Neural progenitor cell (in vitro differentiated cells): ENCODE measurements at regions not wholly inside any gene's neighbourhood (a gene's known extent, or its start where the extent isn't known, plus 50 kb on each side); places are given as distances from the start of the nearest gene placed in this dataset.

Source experiments
- DNase-seq: peaks from one replicate; pipeline ENCODE4 v3.0.0-alpha.2; 2016; ENCODE audit warnings: low spot score
- H2AFZ ChIP-seq: fragments of 200-600 bp; sonication (generic); replicated peaks from 2 replicates; pipeline ENCODE4 v1.6.1; 2016; ENCODE audit warnings: antibody characterized with exemption
- H3F3A ChIP-seq: fragments of 200-600 bp; sonication (generic); 2 replicates; pipeline ENCODE4 v1.6.1; 2016; ENCODE audit warnings: antibody characterized with exemption, low read depth
- H3K27ac ChIP-seq: fragments of 200-600 bp; sonication (generic); 2 replicates; pipeline ENCODE4 v1.5.1; 2016; ENCODE audit warnings: mild to moderate bottlenecking
- H3K27me3 ChIP-seq: fragments of 200-600 bp; sonication (generic); 2 replicates; pipeline ENCODE4 v1.6.1; 2016; ENCODE audit warnings: mild to moderate bottlenecking, moderate library complexity
- H3K36me3 ChIP-seq: fragments of 200-600 bp; sonication (generic); 2 replicates; pipeline ENCODE4 v1.5.1; 2016
- H3K4me1 ChIP-seq: fragments of 200-600 bp; sonication (generic); 2 replicates; pipeline ENCODE4 v1.6.1; 2016; ENCODE audit warnings: mixed run types
- H3K4me2 ChIP-seq: fragments of 200-600 bp; sonication (generic); 2 replicates; pipeline ENCODE4 v1.6.1; 2016
- H3K4me3 ChIP-seq: fragments of 200-600 bp; sonication (generic); 2 replicates; pipeline ENCODE4 v1.5.1; 2016
- H3K79me2 ChIP-seq: fragments of 200-600 bp; sonication (generic); 2 replicates; pipeline ENCODE4 v1.6.1; 2016; ENCODE audit warnings: low read depth
- H3K9ac ChIP-seq: fragments of 200-600 bp; sonication (generic); 2 replicates; pipeline ENCODE4 v1.6.1; 2016
- H3K9me3 ChIP-seq: fragments of 200-600 bp; sonication (generic); 2 replicates; pipeline ENCODE4 v1.5.1; 2016; ENCODE audit warnings: low read depth
- H4K20me1 ChIP-seq: fragments of 200-600 bp; sonication (generic); 2 replicates; pipeline ENCODE4 v1.6.1; 2016; ENCODE audit warnings: low read depth
- H3K27ac Mint-ChIP-seq: 3 replicates; pipeline ENCODE4 v1.8.0; 2021; ENCODE audit warnings: mixed read lengths
- H3K27me3 Mint-ChIP-seq: 2 replicates; pipeline ENCODE4 v1.8.0; 2022; ENCODE audit warnings: low read depth, mild to moderate bottlenecking, inconsistent platforms, moderate library complexity, mixed read lengths; ENCODE audit not compliant: insufficient read depth
- H3K36me3 Mint-ChIP-seq: 3 replicates; pipeline ENCODE4 v1.8.0; 2021; ENCODE audit warnings: mixed read lengths
- H3K4me1 Mint-ChIP-seq: 3 replicates; pipeline ENCODE4 v1.8.0; 2021; ENCODE audit warnings: mixed read lengths
- H3K4me3 Mint-ChIP-seq: 3 replicates; pipeline ENCODE4 v1.8.0; 2021; ENCODE audit warnings: mild to moderate bottlenecking, moderate library complexity, mixed read lengths
- H3K9me3 Mint-ChIP-seq: 3 replicates; pipeline ENCODE4 v1.8.0; 2020; ENCODE audit warnings: mixed read lengths
- EZH2 ChIP-seq: fragments of 200-600 bp; sonication (generic); IDR thresholded peaks from 2 replicates; pipeline ENCODE4 v1.6.1; 2017; ENCODE audit warnings: antibody characterized with exemption, mild to moderate bottlenecking, moderate library complexity
- EZH2phosphoT487 ChIP-seq: fragments of 200-600 bp; sonication (generic); IDR thresholded peaks from 2 replicates; pipeline ENCODE4 v1.6.1; 2017; ENCODE audit warnings: antibody characterized with exemption
- TF ChIP-seq, protein P1 (sequence below): fragments of 200-600 bp; sonication (generic); IDR thresholded peaks from 2 replicates; pipeline ENCODE4 v1.5.1; 2017; ENCODE audit warnings: antibody characterized with exemption, mild to moderate bottlenecking

- no peak overlapping the region for H3K4me2 ChIP-seq
- DNase-seq, result no peak
- no peaks in the 10 kb centered on the region for H3K27me3 Mint-ChIP-seq
- no peaks in the 10 kb centered on the region for H3K36me3 ChIP-seq
- TF ChIP-seq, protein P1, sequence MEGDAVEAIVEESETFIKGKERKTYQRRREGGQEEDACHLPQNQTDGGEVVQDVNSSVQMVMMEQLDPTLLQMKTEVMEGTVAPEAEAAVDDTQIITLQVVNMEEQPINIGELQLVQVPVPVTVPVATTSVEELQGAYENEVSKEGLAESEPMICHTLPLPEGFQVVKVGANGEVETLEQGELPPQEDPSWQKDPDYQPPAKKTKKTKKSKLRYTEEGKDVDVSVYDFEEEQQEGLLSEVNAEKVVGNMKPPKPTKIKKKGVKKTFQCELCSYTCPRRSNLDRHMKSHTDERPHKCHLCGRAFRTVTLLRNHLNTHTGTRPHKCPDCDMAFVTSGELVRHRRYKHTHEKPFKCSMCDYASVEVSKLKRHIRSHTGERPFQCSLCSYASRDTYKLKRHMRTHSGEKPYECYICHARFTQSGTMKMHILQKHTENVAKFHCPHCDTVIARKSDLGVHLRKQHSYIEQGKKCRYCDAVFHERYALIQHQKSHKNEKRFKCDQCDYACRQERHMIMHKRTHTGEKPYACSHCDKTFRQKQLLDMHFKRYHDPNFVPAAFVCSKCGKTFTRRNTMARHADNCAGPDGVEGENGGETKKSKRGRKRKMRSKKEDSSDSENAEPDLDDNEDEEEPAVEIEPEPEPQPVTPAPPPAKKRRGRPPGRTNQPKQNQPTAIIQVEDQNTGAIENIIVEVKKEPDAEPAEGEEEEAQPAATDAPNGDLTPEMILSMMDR, result no peak
- TF ChIP-seq EZH2 (no peak), EZH2phosphoT487 (no peak)
- no peaks in the 10 kb centered on the region for H3K4me1 ChIP-seq
- H3K27ac Mint-ChIP-seq, result no peak overlapping the region
- H2AFZ ChIP-seq, result no peak overlapping the region
- no peak overlapping the region for H3K4me3 Mint-ChIP-seq
- H3K9me3 ChIP-seq, result no peaks in the 10 kb centered on the region
- no peaks in the 10 kb centered on the region for H3F3A ChIP-seq
- H3K36me3 Mint-ChIP-seq, result no peaks in the 10 kb centered on the region
- no peaks in the 10 kb centered on the region for H3K4me1 Mint-ChIP-seq
- no peaks in the 10 kb centered on the region for H3K79me2 ChIP-seq
- no peak overlapping the region for H3K4me3 ChIP-seq
- H4K20me1 ChIP-seq, result no peaks in the 10 kb centered on the region
- no peak overlapping the region for H3K9ac ChIP-seq
- H3K27me3 ChIP-seq, result no peaks in the 10 kb centered on the region
- peaks cover 14% of the 10 kb centered on the region for H3K9me3 Mint-ChIP-seq
- H3K27ac ChIP-seq, result no peak overlapping the region
Observed at GRCh38 chrX:102043380-102043779, 82.1 kb upstream of the TCEAL2 start.

- no peak overlapping the region for H3K4me3 ChIP-seq
- no peak for DNase-seq
- TF ChIP-seq, protein P1, result no peak
- TF ChIP-seq EZH2, result no peak
- no peak for TF ChIP-seq EZH2phosphoT487
- H3F3A ChIP-seq, result no peaks in the 10 kb centered on the region
- H3K27me3 ChIP-seq, result no peaks in the 10 kb centered on the region
- no peak overlapping the region for H3K27ac ChIP-seq
- H2AFZ ChIP-seq, result no peak overlapping the region
- H3K27ac Mint-ChIP-seq, result no peak overlapping the region
- no peak overlapping the region for H3K4me2 ChIP-seq
- H3K9me3 Mint-ChIP-seq, result peaks cover 16% of the 10 kb centered on the region
- H3K36me3 Mint-ChIP-seq, result no peaks in the 10 kb centered on the region
- no peaks in the 10 kb centered on the region for H4K20me1 ChIP-seq
- peaks cover 4% of the 10 kb centered on the region for H3K9me3 ChIP-seq
- no peak overlapping the region for H3K9ac ChIP-seq
- H3K4me1 Mint-ChIP-seq, result no peaks in the 10 kb centered on the region
- H3K79me2 ChIP-seq, result no peaks in the 10 kb centered on the region
- no peaks in the 10 kb centered on the region for H3K4me1 ChIP-seq
- H3K4me3 Mint-ChIP-seq, result no peak overlapping the region
- no peaks in the 10 kb centered on the region for H3K36me3 ChIP-seq
- H3K27me3 Mint-ChIP-seq, result no peaks in the 10 kb centered on the region
Observed at GRCh38 chrX:102042372-102043325, 82.8 kb upstream of the TCEAL2 start.

- DNase-seq, result no peak
- no peaks in the 10 kb centered on the region for H3K36me3 Mint-ChIP-seq
- no peak overlapping the region for H3K4me3 ChIP-seq
- no peaks in the 10 kb centered on the region for H4K20me1 ChIP-seq
- H3K27me3 Mint-ChIP-seq, result peaks cover 7% of the 10 kb centered on the region
- H3K27me3 ChIP-seq, result no peaks in the 10 kb centered on the region
- no peak overlapping the region for H2AFZ ChIP-seq
- H3F3A ChIP-seq, result no peaks in the 10 kb centered on the region
- H3K36me3 ChIP-seq, result no peaks in the 10 kb centered on the region
- H3K27ac Mint-ChIP-seq, result no peak overlapping the region
- H3K9ac ChIP-seq, result no peak overlapping the region
- no peaks in the 10 kb centered on the region for H3K79me2 ChIP-seq
- peaks cover 18% of the 10 kb centered on the region for H3K9me3 ChIP-seq
- TF ChIP-seq EZH2phosphoT487 (no peak), EZH2 (no peak)
- TF ChIP-seq, protein P1, result no peak
- H3K4me2 ChIP-seq, result no peak overlapping the region
- no peaks in the 10 kb centered on the region for H3K4me1 ChIP-seq
- H3K27ac ChIP-seq, result no peak overlapping the region
- H3K9me3 Mint-ChIP-seq, result peaks cover 46% of the 10 kb centered on the region
- no peaks in the 10 kb centered on the region for H3K4me1 Mint-ChIP-seq
- H3K4me3 Mint-ChIP-seq, result no peak overlapping the region
Observed at GRCh38 chrX:102029026-102029425, 96.5 kb upstream of the TCEAL2 start.
